H9 (cell line): ENCODE measurements at regions not wholly inside any gene's neighbourhood (a gene's known extent, or its start where the extent isn't known, plus 50 kb on each side); places are given as distances from the start of the nearest gene placed in this dataset.

Experiments used
- DNase-seq: peaks from one replicate; pipeline ENCODE4 v3.0.0-alpha.2; 2017
- H2AFZ ChIP-seq: one replicate; pipeline ENCODE4 v1.6.1; 2013; ENCODE audit warnings: mild to moderate bottlenecking, low read length, control low read depth, moderate library complexity
- H2AK5ac ChIP-seq: 2 replicates; pipeline ENCODE4 v1.6.1; 2013; ENCODE audit warnings: low read length, control low read depth, mixed read lengths; ENCODE audit not compliant: insufficient read length
- H2BK120ac ChIP-seq: one replicate; pipeline ENCODE4 v1.6.1; 2013; ENCODE audit warnings: low read depth, mild to moderate bottlenecking, low read length, control low read depth, inconsistent platforms; ENCODE audit not compliant: poor library complexity, severe bottlenecking
- H2BK12ac ChIP-seq: 2 replicates; pipeline ENCODE4 v1.6.1; 2013; ENCODE audit warnings: low read length, control low read depth, mixed read lengths, low read depth; ENCODE audit not compliant: insufficient read length
- H2BK15ac ChIP-seq: 2 replicates; pipeline ENCODE4 v1.6.1; 2013; ENCODE audit warnings: low read depth, low read length, control low read depth
- H2BK20ac ChIP-seq: one replicate; pipeline ENCODE4 v1.6.1; 2013; ENCODE audit warnings: low read depth, mild to moderate bottlenecking, low read length, control low read depth, inconsistent platforms; ENCODE audit not compliant: poor library complexity, severe bottlenecking
- H2BK5ac ChIP-seq: 2 replicates; pipeline ENCODE4 v1.6.1; 2013; ENCODE audit warnings: low read length, control low read depth, mixed read lengths; ENCODE audit not compliant: insufficient read length
- H3K14ac ChIP-seq: 2 replicates; pipeline ENCODE4 v1.6.1; 2013; ENCODE audit warnings: low read length, control low read depth; ENCODE audit not compliant: insufficient read depth
- H3K18ac ChIP-seq: 2 replicates; pipeline ENCODE4 v1.6.1; 2013; ENCODE audit warnings: low read depth, mild to moderate bottlenecking, mixed read lengths, low read length, control low read depth; ENCODE audit not compliant: insufficient read length
- H3K23ac ChIP-seq: 2 replicates; pipeline ENCODE4 v1.6.1; 2013; ENCODE audit warnings: low read length, control low read depth, mixed read lengths, low read depth; ENCODE audit not compliant: insufficient read length
- H3K23me2 ChIP-seq: 2 replicates; pipeline ENCODE4 v1.6.1; 2013; ENCODE audit warnings: low read depth, mild to moderate bottlenecking, mixed read lengths, low read length, control low read depth; ENCODE audit not compliant: insufficient read length, poor library complexity, severe bottlenecking
- H3K27ac ChIP-seq: 2 replicates; pipeline ENCODE4 v1.5.1; 2013; ENCODE audit warnings: low read length, control low read depth, mixed read lengths, low read depth; ENCODE audit not compliant: insufficient read length
- H3K27me3 ChIP-seq: 2 replicates; pipeline ENCODE4 v1.6.1; 2013; ENCODE audit warnings: low read length, control low read depth, inconsistent platforms; ENCODE audit not compliant: insufficient read depth
- H3K4ac ChIP-seq: 2 replicates; pipeline ENCODE4 v1.6.1; 2013; ENCODE audit warnings: low read depth, mild to moderate bottlenecking, control low read depth, inconsistent platforms, low read length, moderate library complexity
- H3K4me1 ChIP-seq: 2 replicates; pipeline ENCODE4 v1.6.1; 2013; ENCODE audit warnings: low read length, control low read depth, inconsistent platforms; ENCODE audit not compliant: insufficient read depth
- H3K4me2 ChIP-seq: 2 replicates; pipeline ENCODE4 v1.6.1; 2013; ENCODE audit warnings: low read length, control low read depth, mixed read lengths; ENCODE audit not compliant: insufficient read length, insufficient read depth
- H3K56ac ChIP-seq: 2 replicates; pipeline ENCODE4 v1.6.1; 2013; ENCODE audit warnings: low read depth, mild to moderate bottlenecking, mixed read lengths, low read length, control low read depth; ENCODE audit not compliant: insufficient read length
- H3K79me1 ChIP-seq: 2 replicates; pipeline ENCODE4 v1.6.1; 2013; ENCODE audit warnings: low read depth, mild to moderate bottlenecking, moderate library complexity, low read length, control low read depth, inconsistent platforms; ENCODE audit not compliant: insufficient read depth, poor library complexity, severe bottlenecking
- H3K79me2 ChIP-seq: 2 replicates; pipeline ENCODE4 v1.6.1; 2013; ENCODE audit warnings: low read length, control low read depth, inconsistent platforms; ENCODE audit not compliant: insufficient read depth
- H3K9ac ChIP-seq: 2 replicates; pipeline ENCODE4 v1.6.1; 2013; ENCODE audit warnings: low read length, control low read depth, mixed read lengths; ENCODE audit not compliant: insufficient read length; ENCODE audit errors: extremely low read depth
- H3K9me3 ChIP-seq: one replicate; pipeline ENCODE4 v1.6.1; 2013; ENCODE audit warnings: low read depth, low read length, inconsistent platforms; ENCODE audit not compliant: control insufficient read depth
- H3T11ph ChIP-seq: one replicate; pipeline ENCODE4 v1.6.1; 2013; ENCODE audit warnings: mild to moderate bottlenecking, low read length, control low read depth, inconsistent platforms
- H4K20me1 ChIP-seq: one replicate; pipeline ENCODE4 v1.6.1; 2013; ENCODE audit not compliant: control insufficient read depth, insufficient read length, insufficient read depth
- H4K5ac ChIP-seq: 2 replicates; pipeline ENCODE4 v1.6.1; 2013; ENCODE audit warnings: low read depth, mild to moderate bottlenecking, mixed read lengths, low read length, control low read depth; ENCODE audit not compliant: insufficient read length
- H4K8ac ChIP-seq: replicated peaks from 2 replicates; pipeline ENCODE4 v1.6.1; 2013; ENCODE audit warnings: low read length, control low read depth, mixed read lengths, low read depth; ENCODE audit not compliant: insufficient read length
- H4K91ac ChIP-seq: 2 replicates; pipeline ENCODE4 v1.6.1; 2013; ENCODE audit warnings: low read depth, mild to moderate bottlenecking, moderate library complexity, mixed read lengths, low read length, control low read depth; ENCODE audit not compliant: insufficient read length
- H3K27ac Mint-ChIP-seq, 3 experiments: 2 replicates in 2 of 3; 3 replicates in 1 of 3; pipeline ENCODE4 v1.8.0; 2020 to 2021; ENCODE audit warnings: mixed read lengths in 3 of 3, mild to moderate bottlenecking in 1 of 3, moderate library complexity in 1 of 3
- H3K27me3 Mint-ChIP-seq: 2 replicates; pipeline ENCODE4 v1.8.0; 2021; ENCODE audit warnings: low read depth, mild to moderate bottlenecking, moderate library complexity, mixed read lengths
- H3K36me3 Mint-ChIP-seq, 3 experiments: 2 replicates in 2 of 3; 3 replicates in 1 of 3; pipeline ENCODE4 v1.8.0; 2020 to 2021; ENCODE audit warnings: low read depth in 3 of 3, mixed read lengths in 3 of 3; ENCODE audit not compliant: insufficient read depth in 1 of 3
- H3K4me1 Mint-ChIP-seq, 2 experiments: 2 replicates each; pipeline ENCODE4 v1.8.0; 2020; ENCODE audit warnings: mixed read lengths in 2 of 2
- H3K4me3 Mint-ChIP-seq, 2 experiments: 2 replicates in 1 of 2; 3 replicates in 1 of 2; pipeline ENCODE4 v1.8.0; 2020 to 2021; ENCODE audit warnings: mild to moderate bottlenecking in 2 of 2, mixed read lengths in 2 of 2, moderate library complexity in 1 of 2
- H3K9me3 Mint-ChIP-seq, 2 experiments: 2 replicates in 1 of 2; 3 replicates in 1 of 2; pipeline ENCODE4 v1.8.0; 2020; ENCODE audit warnings: mild to moderate bottlenecking in 2 of 2, mixed read lengths in 2 of 2, moderate library complexity in 1 of 2
- WGBS: extraction: QIAGEN DNeasy Blood & Tissue Kit; methylation state at CpG from one replicate; pipeline ENCODE4 v1.1.7; 2013; ENCODE audit warnings: missing lambda C conversion rate, low lambda C conversion rate, mixed read lengths; ENCODE audit not compliant: insufficient read length; ENCODE audit errors: extremely low coverage; 5-methylcytosine and 5-hydroxymethylcytosine counted together
- TF ChIP-seq, protein P1 (sequence below): fragments of 200-600 bp; sonication (generic); conservative IDR thresholded peaks from 3 replicates; pipeline ENCODE4 v1.8.0; 2021; ENCODE audit warnings: antibody characterized with exemption, mild to moderate bottlenecking

- no peaks in the 10 kb centered on the region for H4K20me1 ChIP-seq
- no peak overlapping the region for H4K8ac ChIP-seq
- no peaks in the 10 kb centered on the region for H3K9me3 Mint-ChIP-seq
- no peak for DNase-seq
- no peak overlapping the region for H3K4ac ChIP-seq
- H3K18ac ChIP-seq, result no peak overlapping the region
- H3K4me1 Mint-ChIP-seq, result 0 out of 4 replicates have a peak, but pooled peaks cover 0 to 2% of the 10 kb centered on the region in 2 experiments
- no peak overlapping the region for H2BK5ac ChIP-seq
- H2BK12ac ChIP-seq, result no peak overlapping the region
- no peaks in the 10 kb centered on the region for H3K27me3 Mint-ChIP-seq
- no peaks in the 10 kb centered on the region for H3K4me1 ChIP-seq
- H3K4me2 ChIP-seq, result no peak overlapping the region
- H3K79me2 ChIP-seq, result no peaks in the 10 kb centered on the region
- H3K23ac ChIP-seq, result no peak overlapping the region
- no peak overlapping the region for H4K91ac ChIP-seq
- no peak overlapping the region for H3K14ac ChIP-seq
- H2BK120ac ChIP-seq, result no peak overlapping the region
- no peaks in the 10 kb centered on the region; the same call in 1 of the 2 replicates for H3K27me3 ChIP-seq
- no peak overlapping the region for H4K5ac ChIP-seq
- no peak overlapping the region for H3K56ac ChIP-seq
- H3K4me3 Mint-ChIP-seq, result no peak overlapping the region
- H2BK15ac ChIP-seq, result no peak overlapping the region
- no peak overlapping the region for H3K27ac Mint-ChIP-seq
- H3T11ph ChIP-seq, result no peak overlapping the region
- H3K9ac ChIP-seq, result no peak overlapping the region
- H3K9me3 ChIP-seq, result no peaks in the 10 kb centered on the region
- H3K36me3 Mint-ChIP-seq, result no peaks in the 10 kb centered on the region
- H2BK20ac ChIP-seq, result no peak overlapping the region
- H3K27ac ChIP-seq, result no peak overlapping the region
- no peak overlapping the region for H2AFZ ChIP-seq
- no peaks in the 10 kb centered on the region for H3K79me1 ChIP-seq
- no peaks in the 10 kb centered on the region for H3K23me2 ChIP-seq
- no CpG with 5 or more reads among the region's 3 CpGs for WGBS
- TF ChIP-seq, protein P1, sequence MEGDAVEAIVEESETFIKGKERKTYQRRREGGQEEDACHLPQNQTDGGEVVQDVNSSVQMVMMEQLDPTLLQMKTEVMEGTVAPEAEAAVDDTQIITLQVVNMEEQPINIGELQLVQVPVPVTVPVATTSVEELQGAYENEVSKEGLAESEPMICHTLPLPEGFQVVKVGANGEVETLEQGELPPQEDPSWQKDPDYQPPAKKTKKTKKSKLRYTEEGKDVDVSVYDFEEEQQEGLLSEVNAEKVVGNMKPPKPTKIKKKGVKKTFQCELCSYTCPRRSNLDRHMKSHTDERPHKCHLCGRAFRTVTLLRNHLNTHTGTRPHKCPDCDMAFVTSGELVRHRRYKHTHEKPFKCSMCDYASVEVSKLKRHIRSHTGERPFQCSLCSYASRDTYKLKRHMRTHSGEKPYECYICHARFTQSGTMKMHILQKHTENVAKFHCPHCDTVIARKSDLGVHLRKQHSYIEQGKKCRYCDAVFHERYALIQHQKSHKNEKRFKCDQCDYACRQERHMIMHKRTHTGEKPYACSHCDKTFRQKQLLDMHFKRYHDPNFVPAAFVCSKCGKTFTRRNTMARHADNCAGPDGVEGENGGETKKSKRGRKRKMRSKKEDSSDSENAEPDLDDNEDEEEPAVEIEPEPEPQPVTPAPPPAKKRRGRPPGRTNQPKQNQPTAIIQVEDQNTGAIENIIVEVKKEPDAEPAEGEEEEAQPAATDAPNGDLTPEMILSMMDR, result no peak
- H2AK5ac ChIP-seq, result no peak overlapping the region
These were observed 108.5 kb downstream of the ZNF330 start for GRCh38 chr4:141329174-141329569.
